NOMO-1 (cell line): ENCODE measurements at regions not wholly inside any gene's neighbourhood (a gene's known extent, or its start where the extent isn't known, plus 50 kb on each side); places are given as distances from the start of the nearest gene placed in this dataset.
A peak's percentile ranks its signal among the peaks of the same experiment; 100 is the strongest.

Experiments
- DNase-seq, 2 experiments: peaks; one replicate each; lab custom pipeline; 2025; ENCODE audit not compliant: unreplicated experiment in 2 of 2; lab: John Stamatoyannopoulos, UW

DNA sequence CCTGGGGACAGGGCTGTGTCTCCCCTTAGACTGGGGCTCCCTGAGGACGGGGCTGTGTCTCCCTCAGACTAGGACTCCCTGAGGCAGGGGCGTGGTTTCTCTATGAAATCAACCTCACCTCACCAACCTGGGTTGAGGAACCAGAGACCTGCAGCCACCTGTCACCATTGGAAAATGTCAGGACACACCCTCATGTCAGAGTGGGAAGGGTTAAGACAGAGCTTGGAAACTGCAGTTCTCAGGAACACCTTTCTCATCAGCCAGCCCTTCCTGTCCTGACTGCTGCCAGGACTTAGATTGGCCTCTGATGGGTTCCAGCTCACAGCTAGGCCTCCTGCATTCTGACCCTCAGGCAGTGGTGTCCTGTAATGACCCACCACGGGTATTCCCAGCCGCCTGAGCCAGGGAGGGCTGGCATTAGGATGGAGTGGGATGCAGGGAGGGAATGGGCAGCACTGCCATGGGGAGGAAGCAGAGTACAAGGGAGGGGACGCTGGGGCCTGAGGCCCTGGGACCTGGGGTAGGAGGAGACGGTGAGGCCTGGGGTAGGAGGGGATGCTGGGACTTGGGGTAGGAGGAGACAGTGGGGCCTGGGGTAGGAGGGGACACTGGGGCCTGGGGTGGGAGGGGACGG, 76.3 kb downstream of the MRPL14 start:
- no peak for DNase-seq

- no peak for DNase-seq
Measured at GRCh38 chr6:44049989-44050871, 77.0 kb downstream of the MRPL14 start.

- DNase-seq = no peak
Measured at GRCh38 chr6:44049163-44049988, 77.9 kb downstream of the MRPL14 start.

GRCh38 chr6:44048277-44048676, 79.0 kb downstream of the MRPL14 start:
- DNase-seq = no peak

DNA sequence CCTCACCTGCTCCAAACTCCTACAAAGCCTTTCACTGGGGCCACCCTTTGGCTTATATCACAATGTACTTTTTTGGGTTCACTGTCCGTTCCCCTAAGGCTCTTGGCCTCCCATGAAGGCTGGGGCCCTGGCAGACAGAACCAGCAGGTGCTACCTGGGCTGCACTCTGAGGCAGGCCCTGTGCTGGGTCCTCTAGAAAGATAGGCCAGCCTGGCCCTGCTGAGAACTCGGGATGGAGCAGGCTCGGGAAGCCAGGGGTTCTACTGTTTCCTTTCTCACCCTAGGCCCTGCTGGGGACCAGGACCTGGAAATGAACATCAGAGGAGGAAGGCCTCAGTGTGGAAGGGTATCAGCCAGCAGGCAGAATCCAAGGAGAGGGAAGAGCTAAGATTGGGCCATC, 79.5 kb downstream of the MRPL14 start:
- DNase-seq = no peak

DNA sequence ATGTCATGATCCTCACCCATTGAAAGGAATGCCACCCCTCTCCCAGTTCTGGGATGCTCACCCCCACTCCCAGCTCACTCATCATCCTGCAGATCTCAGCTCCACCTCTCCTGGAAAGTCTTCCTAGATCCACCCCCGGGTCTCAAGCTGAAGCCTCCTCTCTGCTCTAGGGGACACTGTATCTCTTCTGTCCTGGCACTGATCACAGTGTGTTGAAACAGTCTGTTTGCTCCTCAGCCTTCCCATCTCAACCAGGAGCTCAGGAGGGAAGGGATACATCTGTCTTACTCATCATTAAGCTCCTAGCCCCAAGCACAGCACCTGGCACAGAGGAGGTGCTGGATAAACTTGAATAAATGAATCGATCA, 80.1 kb downstream of the MRPL14 start:
- no peak for DNase-seq

DNA sequence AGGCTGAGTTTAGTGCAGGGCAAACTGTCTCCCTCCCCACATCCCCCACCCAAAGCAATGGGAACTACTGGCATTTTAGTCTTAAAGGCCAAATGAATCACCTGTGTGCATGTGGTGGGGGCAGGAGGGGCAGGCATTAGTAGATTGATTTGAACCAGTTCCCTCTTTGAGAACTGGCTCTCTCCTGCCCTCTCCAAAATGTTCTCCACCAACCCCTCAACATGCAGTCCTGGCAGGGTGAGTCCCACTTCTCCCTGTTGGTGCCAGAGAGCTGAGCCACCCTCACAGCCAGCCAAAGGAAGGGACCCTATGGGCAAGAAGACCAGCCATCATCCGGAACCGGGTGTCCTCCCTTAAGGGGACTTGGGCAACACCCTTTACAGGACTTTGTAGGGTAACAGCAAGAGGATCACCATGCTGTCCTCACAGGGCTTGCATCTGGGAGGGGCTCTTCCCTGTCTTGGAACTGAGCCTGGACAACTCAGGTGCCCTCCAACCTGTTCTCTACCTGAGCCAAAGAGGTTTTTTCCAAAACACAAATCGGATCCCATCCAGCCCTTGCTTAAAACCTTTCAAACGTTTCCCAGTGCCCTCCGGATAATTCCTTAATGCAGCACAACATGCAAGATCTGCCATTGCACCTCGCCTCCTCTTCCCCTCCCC, 80.6 kb downstream of the MRPL14 start:
- no peak for DNase-seq

DNA sequence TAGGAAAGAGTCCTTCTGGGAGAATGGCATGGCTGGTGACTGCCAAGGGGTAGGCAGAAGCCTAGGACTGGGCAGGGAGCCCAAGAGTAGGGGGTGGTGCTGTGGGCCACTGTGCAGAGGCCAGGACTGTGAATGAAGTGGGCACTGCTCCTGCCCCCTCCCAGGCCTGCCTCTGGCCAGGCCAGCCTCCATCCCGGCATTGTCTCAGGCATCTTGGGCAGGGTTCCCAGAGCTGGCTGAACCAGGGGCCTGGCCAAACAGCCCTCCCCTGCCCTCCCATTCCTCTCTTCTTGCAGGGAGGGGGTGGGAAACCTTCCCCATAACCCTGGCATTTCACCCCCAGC, 81.6 kb downstream of the MRPL14 start:
- DNase-seq = no peak

GRCh38 chr6:44044940-44045671, 82.1 kb downstream of the MRPL14 start:
- no peak for DNase-seq

GRCh38 chr6:44044154-44044539, 83.1 kb downstream of the MRPL14 start:
- no peak for DNase-seq

- no peak for DNase-seq
Measured at GRCh38 chr6:44043479-44044153, 83.6 kb downstream of the MRPL14 start.

GRCh38 chr6:44042989-44043478, 84.2 kb downstream of the MRPL14 start:
- peak in 1 of 2 experiments; percentile 38 for DNase-seq

DNA sequence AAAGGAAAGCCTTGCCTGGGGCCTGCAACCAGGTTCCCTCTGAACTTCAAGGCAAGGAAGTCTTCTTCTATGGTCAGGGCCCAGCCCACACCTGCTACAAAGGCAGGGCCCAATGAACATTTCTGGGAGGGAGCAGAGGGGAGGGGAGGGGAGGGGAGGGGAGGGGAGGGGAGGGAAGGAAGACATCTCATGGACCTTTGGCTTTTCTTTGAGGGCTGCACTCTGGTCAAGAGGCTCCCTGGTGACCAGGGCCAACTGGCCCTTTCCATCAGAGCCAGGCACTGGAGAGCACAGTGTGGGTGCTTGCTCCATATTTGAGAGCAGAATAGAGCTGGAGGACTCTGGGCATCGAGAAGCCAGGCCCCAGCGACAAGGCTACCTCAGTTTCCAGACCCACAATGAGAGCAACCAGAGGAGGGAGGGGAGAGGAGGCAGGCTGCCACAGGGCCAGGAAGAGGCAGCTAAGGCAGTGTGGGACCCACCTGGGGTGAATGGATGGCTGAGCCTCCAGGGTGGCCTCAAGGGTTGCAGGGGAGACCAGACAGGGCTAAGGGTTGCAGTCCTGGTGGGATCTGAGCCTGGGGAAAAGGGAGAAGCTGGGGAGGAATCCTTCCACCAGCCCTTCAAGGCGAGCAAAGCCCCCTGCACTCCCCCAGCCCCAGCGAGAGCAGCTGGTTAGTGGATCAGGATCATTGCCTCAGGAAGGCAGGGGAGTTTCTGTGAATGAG, 84.8 kb downstream of the MRPL14 start:
- peak in 1 of 2 experiments; percentile 11 for DNase-seq

DNA sequence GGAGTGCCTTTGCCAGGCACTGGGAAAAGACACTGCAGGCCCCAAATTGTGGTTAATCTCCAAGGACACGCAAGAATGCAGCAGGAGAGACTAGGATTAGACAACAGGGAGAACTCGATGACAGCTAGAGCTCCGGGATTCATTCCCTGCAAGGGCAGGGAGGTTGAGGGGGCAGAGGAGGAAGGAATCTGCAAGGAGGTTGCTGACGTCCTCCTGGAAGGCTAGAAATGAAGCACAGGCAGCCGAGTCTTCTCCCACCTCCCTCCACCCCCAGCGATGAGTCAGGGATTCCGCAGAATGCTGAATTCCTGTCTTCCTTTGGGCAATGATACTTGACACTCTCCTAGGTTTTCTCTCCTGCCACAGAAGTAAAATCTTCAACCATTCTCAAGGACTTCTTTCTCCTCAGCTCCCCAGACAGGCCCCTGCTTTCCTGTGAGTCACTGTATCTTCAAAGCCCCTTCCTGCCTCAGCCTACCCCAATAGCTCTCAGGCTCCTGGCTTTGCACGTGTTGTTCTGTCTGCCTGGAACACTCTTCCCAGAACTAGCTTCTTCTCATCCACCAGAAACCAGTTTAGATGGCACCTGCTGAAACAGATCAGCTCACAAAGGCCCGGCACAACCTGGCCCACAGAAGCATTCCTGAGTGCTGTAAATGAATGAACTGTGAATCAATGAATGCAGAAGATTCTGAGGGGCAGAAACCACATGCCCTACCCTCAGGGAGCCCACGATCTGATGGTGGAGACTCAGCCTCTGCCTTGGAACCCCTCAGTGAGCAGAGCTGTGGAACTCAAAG, 85.6 kb downstream of the MRPL14 start:
- DNase-seq = peak in 1 of 2 experiments; percentile 4

DNA sequence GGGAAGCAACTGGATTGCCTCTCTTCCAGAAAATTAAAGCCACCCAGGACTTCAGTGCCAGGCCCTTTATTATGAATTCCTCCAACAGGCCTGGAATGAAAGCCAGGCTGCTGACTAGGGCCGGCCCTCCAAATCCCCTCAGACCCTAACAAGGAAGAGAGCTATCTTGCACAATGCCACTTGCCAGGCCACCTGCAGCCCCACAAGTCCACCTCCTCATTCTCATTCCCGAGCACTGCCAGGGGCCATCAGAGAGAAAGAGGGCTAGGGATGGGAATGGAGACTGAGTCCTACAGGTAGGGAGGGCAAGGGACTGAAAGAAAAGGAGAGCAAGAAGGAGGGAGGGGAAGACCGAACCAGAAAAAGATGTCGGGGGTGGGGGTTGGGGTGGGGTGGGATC, 86.5 kb downstream of the MRPL14 start:
- DNase-seq = no peak

- no peak for DNase-seq
Measured at GRCh38 chr6:44039839-44040350, 87.4 kb downstream of the MRPL14 start.

GRCh38 chr6:44039191-44039719, 88.0 kb downstream of the MRPL14 start:
- DNase-seq = no peak
